ENCODE measurements at regions not wholly inside any gene's neighbourhood (a gene's known extent, or its start where the extent isn't known, plus 50 kb on each side); places are given as distances from the start of the nearest gene placed in this dataset.

- TF ChIP-seq EP300 (IDR thresholded peaks at IDR 0.05; ENCODE audit: borderline replicate concordance), result no peak
- TF ChIP-seq REST (IDR thresholded peaks at IDR 0.05; ENCODE audit: low read depth), result no peak
- no peak for TF ChIP-seq EGR1 (IDR thresholded peaks at IDR 0.05)
- TF ChIP-seq RAD21 (IDR thresholded peaks at IDR 0.05; ENCODE audit: low read depth), result no peak
- no peak for TF ChIP-seq TCF12 (IDR thresholded peaks at IDR 0.05; ENCODE audit: low read depth)
- TF ChIP-seq USF1 (IDR thresholded peaks at IDR 0.05), result no peak
- TF ChIP-seq CREB1 (IDR thresholded peaks at IDR 0.05; ENCODE audit: low read depth), result no peak
Measured at GRCh38 chr10:78830062-78830975, 238.4 kb upstream of the ZMIZ1 start.

All from Ishikawa (cell line).